Tibial artery (tissue), 4 donors: ENCODE measurements at regions not wholly inside any gene's neighbourhood (a gene's known extent, or its start where the extent isn't known, plus 50 kb on each side); places are given as distances from the start of the nearest gene placed in this dataset.

ENCODE experiments used
- DNase-seq, 2 donors: peaks; one replicate each; pipeline ENCODE4 v3.0.0-alpha.2; 2019
- H3K27ac ChIP-seq, 2 donors: fragments of 200-600 bp; sonication (generic) in 1 of 2; 1 replicate in 1 of 2; 2 replicates in 1 of 2; pipeline ENCODE4 v1.5.1; 2018 to 2019; ENCODE audit warnings: mild to moderate bottlenecking in 1 of 2
- H3K27me3 ChIP-seq, 2 donors: fragments of 200-600 bp; sonication (generic) in 1 of 2; one replicate each; pipeline versions ENCODE4 v1.5.1 to v1.6.0; 2016 to 2019
- H3K36me3 ChIP-seq, 3 donors: fragments of 200-600 bp; sonication (generic) in 2 of 3; one replicate each; pipeline ENCODE4 v1.5.1; 2016 to 2019; ENCODE audit warnings: mild to moderate bottlenecking in 2 of 3
- H3K4me1 ChIP-seq, 4 donors: fragments of 200-600 bp; sonication (generic) in 2 of 4; 1 replicate in 3 of 4; 2 replicates in 1 of 4; pipeline ENCODE4 v1.5.1; 2016 to 2019
- H3K4me3 ChIP-seq, 2 donors: fragments of 200-600 bp; sonication (generic) in 1 of 2; 1 replicate in 1 of 2; 2 replicates in 1 of 2; pipeline ENCODE4 v1.5.1; 2018 to 2019; ENCODE audit warnings: mild to moderate bottlenecking in 2 of 2
- H3K9me3 ChIP-seq, 3 donors: fragments of 200-600 bp; sonication (generic) in 1 of 3; one replicate each; pipeline ENCODE4 v1.5.1; 2016 to 2019
- CTCF ChIP-seq, 2 experiments: fragments of 200-600 bp in 1 of 2; fragments of 450-650 bp in 1 of 2; IDR thresholded peaks; one replicate each; pipeline ENCODE4 v1.5.1; 2017 to 2019; ENCODE audit warnings: antibody characterized with exemption in 2 of 2, mild to moderate bottlenecking in 1 of 2, moderate library complexity in 1 of 2
- intact Hi-C: fragments of 100-400 bp; cut with DNase I; formaldehyde crosslinking; loops from one replicate; pipeline ENCODE4 v1.15.0; 2023; ENCODE audit warnings: low total_unique reads

GRCh38 chr12:5254703-5255102 lies 177.2 kb upstream of the NTF3 start:
- Histone ChIP-seq H3K9me3 (no peaks in the 10 kb centered on the region), H3K36me3 (no peaks in the 10 kb centered on the region), H3K4me1 (peaks cover 0 to 13% (median 0%) of the 10 kb centered on the region in 4 donors), H3K4me3 (no peak overlapping the region), H3K27ac (no peak overlapping the region), H3K27me3 (no peaks in the 10 kb centered on the region)
- intact Hi-C loops = no loop called here
- peak in 1 of 2 donors; percentile 51 for DNase-seq
- TF ChIP-seq CTCF (IDR thresholded peaks at IDR 0.05) = no peak

- TF ChIP-seq CTCF (IDR thresholded peaks at IDR 0.05) = no peak
- intact Hi-C loops = no loop called here
- H3K36me3 ChIP-seq = no peaks in the 10 kb centered on the region
- no peaks in the 10 kb centered on the region for H3K27me3 ChIP-seq
- no peak for DNase-seq
- no peak overlapping the region for H3K27ac ChIP-seq
- no peak overlapping the region for H3K4me3 ChIP-seq
- peaks cover 0 to 21% (median 0%) of the 10 kb centered on the region in 4 donors for H3K4me1 ChIP-seq
- no peaks in the 10 kb centered on the region for H3K9me3 ChIP-seq
Measured at GRCh38 chr12:5257763-5258495, 174.0 kb upstream of the NTF3 start.

GRCh38 chr12:5258498-5258897 lies 173.4 kb upstream of the NTF3 start:
- TF ChIP-seq CTCF (IDR thresholded peaks at IDR 0.05) = no peak
- no peak overlapping the region for H3K27ac ChIP-seq
- no peak overlapping the region for H3K4me3 ChIP-seq
- peak; percentile 69 for DNase-seq
- H3K36me3 ChIP-seq = no peaks in the 10 kb centered on the region
- H3K9me3 ChIP-seq = no peaks in the 10 kb centered on the region
- intact Hi-C loops = no loop called here
- peaks cover 0 to 26% (median 0%) of the 10 kb centered on the region in 4 donors for H3K4me1 ChIP-seq
- no peaks in the 10 kb centered on the region for H3K27me3 ChIP-seq

GRCh38 chr12:5258926-5259325 lies 173.0 kb upstream of the NTF3 start:
- DNase-seq = no peak
- Histone ChIP-seq H3K36me3 (no peaks in the 10 kb centered on the region), H3K4me1 (peaks cover 0 to 26% (median 0%) of the 10 kb centered on the region in 4 donors), H3K4me3 (no peak overlapping the region), H3K9me3 (no peaks in the 10 kb centered on the region), H3K27me3 (no peaks in the 10 kb centered on the region), H3K27ac (no peak overlapping the region)
- TF ChIP-seq CTCF (IDR thresholded peaks at IDR 0.05) = no peak
- intact Hi-C loops = no loop called here

- no peaks in the 10 kb centered on the region for H3K9me3 ChIP-seq
- H3K36me3 ChIP-seq = no peaks in the 10 kb centered on the region
- H3K4me1 ChIP-seq = peaks cover 0 to 26% (median 0%) of the 10 kb centered on the region in 4 donors
- H3K27ac ChIP-seq = no peak overlapping the region
- no peak overlapping the region for H3K4me3 ChIP-seq
- no peak for TF ChIP-seq CTCF (IDR thresholded peaks at IDR 0.05)
- no peak for DNase-seq
- H3K27me3 ChIP-seq = no peaks in the 10 kb centered on the region
- intact Hi-C loops = no loop called here
Measured at GRCh38 chr12:5259523-5259922, 172.4 kb upstream of the NTF3 start.
